SK-N-SH (cell line): ENCODE measurements at regions not wholly inside any gene's neighbourhood (a gene's known extent, or its start where the extent isn't known, plus 50 kb on each side); places are given as distances from the start of the nearest gene placed in this dataset.

Source experiments
- CTCF ChIA-PET: fragments of 300-600, 350-600 bp; formaldehyde crosslinking; extraction: SDS; loops from one replicate; lab custom pipeline; 2021; lab: Yijun Ruan, JAX
- POLR2A ChIA-PET: fragments of 350-600 bp; sonication (Branson Sonifier 250); formaldehyde crosslinking; extraction: SDS; loops from one replicate; lab custom pipeline; 2020; ENCODE audit warnings: antibody characterized with exemption, inconsistent platforms; lab: Yijun Ruan, JAX
- DNase-seq: peaks from one replicate; pipeline ENCODE4 v3.0.0; 2012
- H2AFZ ChIP-seq: fragments of 200-600 bp; sonication (generic); 2 replicates; pipeline ENCODE4 v1.8.1; 2016; ENCODE audit warnings: antibody characterized with exemption, mild to moderate bottlenecking, low read depth
- H3F3A ChIP-seq: fragments of 200-600 bp; sonication (generic); replicated peaks from 2 replicates; pipeline ENCODE3; 2016; ENCODE audit warnings: antibody characterized with exemption, mild to moderate bottlenecking; ENCODE audit not compliant: insufficient read depth
- H3K27ac ChIP-seq, 2 experiments: fragments of 200-500 bp in 1 of 2; fragments of 200-600 bp in 1 of 2; sonication (Bioruptor generic) in 1 of 2; sonication (generic), shearing (Covaris generic) in 1 of 2; 2 replicates each; pipeline versions ENCODE4 v1.5.1 to v1.6.1; 2014 to 2016; ENCODE audit warnings: low read depth in 2 of 2, inconsistent platforms in 1 of 2, low read length in 1 of 2, mild to moderate bottlenecking in 1 of 2, mixed read lengths in 1 of 2
- H3K27me3 ChIP-seq: fragments of 200-600 bp; sonication (generic), shearing (Covaris generic); 2 replicates; pipeline ENCODE4 v1.6.1; 2016; ENCODE audit warnings: mixed run types; ENCODE audit not compliant: insufficient read depth
- H3K36me3 ChIP-seq, 2 experiments: fragments of 200-500 bp in 1 of 2; fragments of 200-600 bp in 1 of 2; sonication (Bioruptor generic) in 1 of 2; sonication (generic) in 1 of 2; replicated peaks in 1 of 2; 2 replicates each; pipeline versions ENCODE3 to v1.5.1; 2014 to 2016; ENCODE audit warnings: low read length in 1 of 2, mild to moderate bottlenecking in 1 of 2; ENCODE audit not compliant: insufficient read depth in 2 of 2, control insufficient read depth in 1 of 2
- H3K4me1 ChIP-seq, 2 experiments: fragments of 200-500 bp in 1 of 2; fragments of 200-600 bp in 1 of 2; sonication (Bioruptor generic) in 1 of 2; sonication (generic), shearing (Covaris generic) in 1 of 2; 2 replicates each; pipeline versions ENCODE4 v1.5.1 to v1.6.1; 2014 to 2016; ENCODE audit warnings: low read depth in 1 of 2, low read length in 1 of 2, mixed run types in 1 of 2; ENCODE audit not compliant: insufficient read depth in 2 of 2, control insufficient read depth in 1 of 2
- H3K4me2 ChIP-seq: fragments of 200-600 bp; sonication (generic), shearing (Covaris generic); 2 replicates; pipeline ENCODE4 v1.6.1; 2017; ENCODE audit warnings: mixed run types
- H3K4me3 ChIP-seq, 2 experiments: fragments of 200-500 bp in 1 of 2; fragments of 200-600 bp in 1 of 2; sonication (Bioruptor generic) in 1 of 2; sonication (generic), shearing (Covaris generic) in 1 of 2; 2 replicates each; pipeline versions ENCODE4 v1.5.1 to v1.8.1; 2014 to 2016; ENCODE audit warnings: low read depth in 2 of 2, inconsistent platforms in 1 of 2, low read length in 1 of 2, mild to moderate bottlenecking in 1 of 2, mixed read lengths in 1 of 2, moderate library complexity in 1 of 2
- H3K79me2 ChIP-seq: fragments of 200-600 bp; sonication (generic); 2 replicates; pipeline ENCODE4 v1.8.1; 2017; ENCODE audit warnings: mild to moderate bottlenecking; ENCODE audit not compliant: insufficient read depth
- H3K9ac ChIP-seq: fragments of 200-600 bp; sonication (generic); 2 replicates; pipeline ENCODE4 v1.6.1; 2017; ENCODE audit warnings: mixed run types
- H3K9me2 ChIP-seq: fragments of 200-600 bp; sonication (generic); 2 replicates; pipeline ENCODE4 v1.6.1; 2017; ENCODE audit warnings: mixed run types
- H3K9me3 ChIP-seq: fragments of 200-600 bp; sonication (generic); 2 replicates; pipeline ENCODE4 v1.6.1; 2017; ENCODE audit warnings: mixed run types, mild to moderate bottlenecking, moderate library complexity
- H4K20me1 ChIP-seq: fragments of 200-600 bp; sonication (generic); 2 replicates; pipeline ENCODE4 v1.6.1; 2017; ENCODE audit warnings: mild to moderate bottlenecking, mixed run types; ENCODE audit not compliant: insufficient read depth
- FOSL2 ChIP-seq: IDR thresholded peaks from 2 replicates; pipeline ENCODE4 v1.4.0; 2012; ENCODE audit warnings: low read depth, mild to moderate bottlenecking, moderate library complexity, borderline replicate concordance
- FOXM1 ChIP-seq: IDR thresholded peaks from 2 replicates; pipeline ENCODE4 v1.4.0; 2012; ENCODE audit warnings: low read depth, mild to moderate bottlenecking
- GABPA ChIP-seq: IDR thresholded peaks from 2 replicates; pipeline ENCODE4 v1.4.0; 2012; ENCODE audit warnings: low read depth, mild to moderate bottlenecking
- GATA2 ChIP-seq: sonication (generic); formaldehyde crosslinking; IDR thresholded peaks from 2 replicates; pipeline ENCODE4 v1.5.0; 2020; ENCODE audit warnings: mild to moderate bottlenecking, missing genetic modification reagents
- MEF2A ChIP-seq: IDR thresholded peaks from 2 replicates; pipeline ENCODE4 v1.4.0; 2012; ENCODE audit warnings: low read depth, borderline replicate concordance
- MXI1 ChIP-seq: IDR thresholded peaks from 2 replicates; pipeline ENCODE4 v1.6.1; 2012; ENCODE audit warnings: mild to moderate bottlenecking, low read depth, low read length, improper control_type of control experiment
- NFIC ChIP-seq: IDR thresholded peaks from 2 replicates; pipeline ENCODE4 v1.4.0; 2012; ENCODE audit warnings: borderline replicate concordance
- NRF1 ChIP-seq: IDR thresholded peaks from 2 replicates; pipeline ENCODE4 v1.6.1; 2012; ENCODE audit warnings: low read depth, mild to moderate bottlenecking, low read length
- POLR2AphosphoS5 ChIP-seq: IDR thresholded peaks from 2 replicates; pipeline ENCODE4 v1.6.1; 2012; ENCODE audit warnings: low read depth, low read length
- RAD21 ChIP-seq: IDR thresholded peaks from 2 replicates; pipeline ENCODE4 v1.6.1; 2012; ENCODE audit warnings: mild to moderate bottlenecking, low read length
- RFX5 ChIP-seq: IDR thresholded peaks from 2 replicates; pipeline ENCODE4 v1.6.1; 2012; ENCODE audit warnings: mild to moderate bottlenecking, improper control_type of control experiment, low read length
- RXRA ChIP-seq: IDR thresholded peaks from 2 replicates; pipeline ENCODE4 v1.4.0; 2012; ENCODE audit warnings: low read depth, mild to moderate bottlenecking, borderline replicate concordance
- SIN3A ChIP-seq: IDR thresholded peaks from 2 replicates; pipeline ENCODE4 v1.6.1; 2012; ENCODE audit warnings: low read depth, mild to moderate bottlenecking, low read length, moderate library complexity, borderline replicate concordance
- TCF12 ChIP-seq: IDR thresholded peaks from 2 replicates; pipeline ENCODE4 v1.4.0; 2012
- TEAD4 ChIP-seq: IDR thresholded peaks from 2 replicates; pipeline ENCODE4 v1.4.0; 2012; ENCODE audit warnings: mild to moderate bottlenecking, borderline replicate concordance; ENCODE audit not compliant: insufficient read depth
- USF2 ChIP-seq: fragments of 150-350 bp; IDR thresholded peaks from 2 replicates; pipeline ENCODE4 v1.6.1; 2017; ENCODE audit warnings: antibody characterized with exemption, low read length, low read depth, borderline replicate concordance
- YY1 ChIP-seq: IDR thresholded peaks from 2 replicates; pipeline ENCODE4 v1.4.0; 2012; ENCODE audit warnings: low read depth, mild to moderate bottlenecking
- TF ChIP-seq, protein P1 (sequence below): IDR thresholded peaks from 2 replicates; pipeline ENCODE4 v1.4.0; 2012; ENCODE audit warnings: low read depth
- TF ChIP-seq, protein P2 (sequence below): IDR thresholded peaks from 2 replicates; pipeline ENCODE4 v1.6.1; 2012; ENCODE audit warnings: mild to moderate bottlenecking, low read depth, low read length, moderate library complexity
- TF ChIP-seq, protein P3 (sequence below): fragments of 200-600 bp; sonication (generic); IDR thresholded peaks from 2 replicates; pipeline ENCODE4 v1.6.1; 2017; ENCODE audit warnings: antibody characterized with exemption, mild to moderate bottlenecking, moderate library complexity

GRCh38 chr12:24023081-24023480 lies 73.6 kb upstream of the SOX5 start:
- H3K9ac ChIP-seq: no peak overlapping the region
- no peak overlapping the region for H2AFZ ChIP-seq
- no peaks in the 10 kb centered on the region for H3F3A ChIP-seq
- POLR2A ChIA-PET: no interaction called here
- CTCF ChIA-PET: no interaction called here
- H3K4me1 ChIP-seq: no peaks in the 10 kb centered on the region
- H3K79me2 ChIP-seq: no peaks in the 10 kb centered on the region
- no peaks in the 10 kb centered on the region for H3K9me3 ChIP-seq
- H3K27me3 ChIP-seq: no peaks in the 10 kb centered on the region
- no peaks in the 10 kb centered on the region for H3K36me3 ChIP-seq
- no peak for TF ChIP-seq TCF12
- no peak for TF ChIP-seq POLR2AphosphoS5
- TF ChIP-seq GABPA: no peak
- TF ChIP-seq SIN3A: no peak
- no peak for TF ChIP-seq NFIC
- TF ChIP-seq RXRA: no peak
- TF ChIP-seq FOXM1: no peak
- TF ChIP-seq MEF2A: no peak
- TF ChIP-seq, protein P1, sequence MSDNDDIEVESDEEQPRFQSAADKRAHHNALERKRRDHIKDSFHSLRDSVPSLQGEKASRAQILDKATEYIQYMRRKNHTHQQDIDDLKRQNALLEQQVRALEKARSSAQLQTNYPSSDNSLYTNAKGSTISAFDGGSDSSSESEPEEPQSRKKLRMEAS: no peak
- no peak for TF ChIP-seq FOSL2
- TF ChIP-seq RAD21: no peak
- TF ChIP-seq USF2: no peak
- TF ChIP-seq, protein P2, sequence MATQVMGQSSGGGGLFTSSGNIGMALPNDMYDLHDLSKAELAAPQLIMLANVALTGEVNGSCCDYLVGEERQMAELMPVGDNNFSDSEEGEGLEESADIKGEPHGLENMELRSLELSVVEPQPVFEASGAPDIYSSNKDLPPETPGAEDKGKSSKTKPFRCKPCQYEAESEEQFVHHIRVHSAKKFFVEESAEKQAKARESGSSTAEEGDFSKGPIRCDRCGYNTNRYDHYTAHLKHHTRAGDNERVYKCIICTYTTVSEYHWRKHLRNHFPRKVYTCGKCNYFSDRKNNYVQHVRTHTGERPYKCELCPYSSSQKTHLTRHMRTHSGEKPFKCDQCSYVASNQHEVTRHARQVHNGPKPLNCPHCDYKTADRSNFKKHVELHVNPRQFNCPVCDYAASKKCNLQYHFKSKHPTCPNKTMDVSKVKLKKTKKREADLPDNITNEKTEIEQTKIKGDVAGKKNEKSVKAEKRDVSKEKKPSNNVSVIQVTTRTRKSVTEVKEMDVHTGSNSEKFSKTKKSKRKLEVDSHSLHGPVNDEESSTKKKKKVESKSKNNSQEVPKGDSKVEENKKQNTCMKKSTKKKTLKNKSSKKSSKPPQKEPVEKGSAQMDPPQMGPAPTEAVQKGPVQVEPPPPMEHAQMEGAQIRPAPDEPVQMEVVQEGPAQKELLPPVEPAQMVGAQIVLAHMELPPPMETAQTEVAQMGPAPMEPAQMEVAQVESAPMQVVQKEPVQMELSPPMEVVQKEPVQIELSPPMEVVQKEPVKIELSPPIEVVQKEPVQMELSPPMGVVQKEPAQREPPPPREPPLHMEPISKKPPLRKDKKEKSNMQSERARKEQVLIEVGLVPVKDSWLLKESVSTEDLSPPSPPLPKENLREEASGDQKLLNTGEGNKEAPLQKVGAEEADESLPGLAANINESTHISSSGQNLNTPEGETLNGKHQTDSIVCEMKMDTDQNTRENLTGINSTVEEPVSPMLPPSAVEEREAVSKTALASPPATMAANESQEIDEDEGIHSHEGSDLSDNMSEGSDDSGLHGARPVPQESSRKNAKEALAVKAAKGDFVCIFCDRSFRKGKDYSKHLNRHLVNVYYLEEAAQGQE: no peak
- TF ChIP-seq MXI1: no peak
- TF ChIP-seq TEAD4: no peak
- TF ChIP-seq YY1: no peak
- TF ChIP-seq RFX5: no peak
- no peak for TF ChIP-seq GATA2 (CRISPR knock-in tag)
- TF ChIP-seq, protein P3, sequence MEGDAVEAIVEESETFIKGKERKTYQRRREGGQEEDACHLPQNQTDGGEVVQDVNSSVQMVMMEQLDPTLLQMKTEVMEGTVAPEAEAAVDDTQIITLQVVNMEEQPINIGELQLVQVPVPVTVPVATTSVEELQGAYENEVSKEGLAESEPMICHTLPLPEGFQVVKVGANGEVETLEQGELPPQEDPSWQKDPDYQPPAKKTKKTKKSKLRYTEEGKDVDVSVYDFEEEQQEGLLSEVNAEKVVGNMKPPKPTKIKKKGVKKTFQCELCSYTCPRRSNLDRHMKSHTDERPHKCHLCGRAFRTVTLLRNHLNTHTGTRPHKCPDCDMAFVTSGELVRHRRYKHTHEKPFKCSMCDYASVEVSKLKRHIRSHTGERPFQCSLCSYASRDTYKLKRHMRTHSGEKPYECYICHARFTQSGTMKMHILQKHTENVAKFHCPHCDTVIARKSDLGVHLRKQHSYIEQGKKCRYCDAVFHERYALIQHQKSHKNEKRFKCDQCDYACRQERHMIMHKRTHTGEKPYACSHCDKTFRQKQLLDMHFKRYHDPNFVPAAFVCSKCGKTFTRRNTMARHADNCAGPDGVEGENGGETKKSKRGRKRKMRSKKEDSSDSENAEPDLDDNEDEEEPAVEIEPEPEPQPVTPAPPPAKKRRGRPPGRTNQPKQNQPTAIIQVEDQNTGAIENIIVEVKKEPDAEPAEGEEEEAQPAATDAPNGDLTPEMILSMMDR: no peak
- no peak for TF ChIP-seq NRF1
- H3K9me2 ChIP-seq: no peaks in the 10 kb centered on the region
- no peaks in the 10 kb centered on the region for H4K20me1 ChIP-seq
- no peak overlapping the region for H3K27ac ChIP-seq
- DNase-seq: no peak
- no peak overlapping the region for H3K4me3 ChIP-seq
- H3K4me2 ChIP-seq: no peak overlapping the region
